GM21526 (cell line): ENCODE measurements at regions not wholly inside any gene's neighbourhood (a gene's known extent, or its start where the extent isn't known, plus 50 kb on each side); places are given as distances from the start of the nearest gene placed in this dataset.
"Not testable (repeated sequence)": the region's sequence is repeated elsewhere in the genome, so short reads cannot be mapped to it uniquely, and the experiment has no call there.

Source experiments
- ATAC-seq: cut with Tn5 transposase; IDR thresholded peaks from one replicate; pipeline ENCODE4 v1.9.1; 2021; ENCODE audit warnings: moderate library complexity; ENCODE audit not compliant: unreplicated experiment, low FRiP score

DNA sequence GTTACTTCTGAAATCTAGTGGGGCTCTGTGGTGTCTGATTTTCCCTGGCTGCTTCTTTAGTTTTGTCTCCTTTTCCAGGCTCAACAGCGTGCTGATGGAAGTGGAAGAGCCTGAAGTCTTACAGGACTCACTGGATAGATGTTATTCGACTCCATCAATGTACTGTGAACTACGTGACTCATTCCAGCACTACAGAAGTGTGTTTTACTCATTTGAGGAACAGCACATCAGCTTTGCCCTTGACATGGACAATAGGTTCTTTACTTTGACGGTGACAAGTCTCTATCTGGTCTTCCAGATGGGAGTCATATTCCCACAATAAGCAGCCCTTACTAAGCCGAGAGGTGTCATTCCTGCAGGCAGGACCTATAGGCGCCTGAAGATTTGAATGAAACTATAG lies 51.1 kb downstream of the NBPF8 start:
- ATAC-seq: not testable (repeated sequence)

DNA sequence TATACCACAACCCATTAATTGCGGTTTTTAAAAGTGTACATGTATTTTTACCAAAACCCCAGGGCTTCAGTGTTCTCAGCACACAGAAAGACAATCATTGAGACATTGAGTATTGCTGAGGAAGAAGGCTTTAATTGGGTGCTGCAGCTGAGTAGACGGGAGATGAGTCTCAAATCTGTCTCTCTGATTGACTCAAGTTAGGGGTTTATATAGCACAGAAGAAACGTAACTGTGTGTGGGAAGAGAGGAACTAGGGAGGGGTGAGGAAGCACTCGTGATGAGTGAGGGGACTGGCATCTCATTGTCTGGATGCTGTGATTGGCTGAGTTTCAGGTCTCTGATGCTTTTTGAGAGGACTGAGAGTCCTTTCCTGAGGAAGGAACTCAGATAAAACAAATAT lies 62.8 kb downstream of the NBPF8 start:
- not testable (repeated sequence) for ATAC-seq

DNA sequence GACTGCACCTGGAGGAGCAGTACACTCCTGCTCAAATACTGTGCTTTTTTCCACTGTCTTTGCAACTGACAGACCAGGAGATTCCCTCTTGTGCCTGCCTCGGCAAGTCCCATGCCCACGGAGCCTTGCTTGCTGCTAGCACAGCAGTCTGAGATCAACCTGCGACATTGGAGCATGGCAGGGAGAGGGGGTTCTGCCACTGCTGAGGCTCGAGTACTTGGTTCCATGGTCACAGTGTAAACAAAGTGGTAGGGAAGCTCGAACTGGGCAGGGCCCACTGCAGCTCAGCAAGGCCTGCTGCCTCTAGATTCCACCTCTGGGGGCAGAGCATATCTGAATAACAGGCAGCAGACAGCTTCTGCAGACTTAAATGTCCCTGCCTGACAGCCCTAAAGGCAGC lies 63.6 kb downstream of the NBPF8 start:
- not testable (repeated sequence) for ATAC-seq

DNA sequence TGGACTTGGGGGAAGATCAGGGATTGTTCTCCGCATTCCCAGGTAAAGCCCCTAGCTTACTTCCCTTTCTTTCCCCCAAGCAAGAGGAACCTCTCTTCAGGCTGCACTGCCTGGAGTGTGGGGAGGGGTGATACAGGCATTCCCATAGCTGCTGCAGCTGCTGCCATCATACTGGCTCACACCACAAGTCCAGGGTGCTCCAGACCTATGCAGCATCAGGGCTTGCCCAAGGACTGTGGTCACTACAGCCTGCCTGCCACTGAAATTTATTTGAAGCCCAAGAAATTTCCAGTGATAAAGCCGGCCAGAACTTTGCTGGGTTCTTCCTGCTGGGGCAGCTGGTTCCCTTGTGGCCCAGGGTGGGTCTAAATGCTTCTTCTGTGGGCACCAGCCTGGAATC lies 72.7 kb downstream of the NBPF8 start:
- ATAC-seq: not testable (repeated sequence)

DNA sequence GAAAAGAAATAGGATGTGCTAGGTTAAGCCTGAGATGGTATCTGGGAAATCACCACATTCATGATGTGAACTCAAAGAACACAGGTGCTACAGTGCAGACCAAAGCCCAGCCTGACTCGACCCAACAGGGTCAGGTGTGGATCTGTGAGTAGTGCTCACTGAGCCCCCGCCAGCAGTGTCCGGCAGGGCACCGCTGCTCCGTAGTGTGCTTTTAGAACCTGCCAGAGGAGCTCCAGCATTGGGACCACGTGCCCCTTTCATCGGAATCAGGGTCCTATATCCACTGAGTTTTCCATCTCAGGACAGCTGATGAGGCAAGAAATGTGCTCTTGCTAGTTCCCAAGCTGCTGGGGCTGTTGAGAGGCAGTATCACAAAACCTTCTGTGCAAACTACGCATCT lies 74.4 kb downstream of the NBPF8 start:
- ATAC-seq: not testable (repeated sequence)

DNA sequence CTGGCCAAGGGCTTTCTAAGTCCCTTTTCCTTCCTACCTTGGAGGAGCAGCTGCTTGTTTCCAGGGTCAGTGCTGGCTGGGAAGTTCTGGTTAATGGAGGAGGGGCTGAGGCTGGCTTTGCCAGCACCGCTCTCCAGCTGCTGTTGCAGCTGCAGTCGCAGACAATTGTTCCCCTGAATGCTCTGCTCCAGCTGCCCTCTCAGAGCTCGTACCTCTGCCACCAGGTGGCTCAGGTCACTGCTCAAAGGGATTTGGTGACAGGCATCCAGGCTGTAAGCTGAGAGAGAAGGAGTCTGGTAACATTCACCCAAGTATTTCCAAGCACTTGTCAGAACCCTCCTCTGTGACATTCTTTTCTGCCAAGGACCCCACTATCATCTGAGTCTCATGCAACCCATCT lies 82.3 kb downstream of the NBPF8 start:
- not testable (repeated sequence) for ATAC-seq

DNA sequence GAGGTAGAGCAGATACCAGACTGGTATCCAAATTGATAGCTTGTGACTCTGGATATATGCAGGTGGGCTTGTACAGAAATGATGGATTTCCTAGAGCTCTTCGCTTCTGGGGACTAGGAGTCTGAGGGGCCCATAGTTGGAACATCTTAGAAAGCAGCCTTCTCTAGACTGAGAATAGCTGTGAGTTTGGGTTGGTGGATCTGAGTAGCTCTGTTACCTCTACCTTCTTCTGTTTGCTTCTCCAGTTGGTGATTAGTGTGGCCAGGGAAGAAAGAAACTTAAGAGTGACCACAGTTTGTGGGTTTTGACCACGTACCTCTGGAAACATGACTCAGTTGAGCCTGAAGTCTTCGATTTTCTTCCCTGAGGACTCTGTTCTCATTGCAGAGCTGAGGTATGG lies 88.4 kb downstream of the NBPF8 start:
- not testable (repeated sequence) for ATAC-seq

DNA sequence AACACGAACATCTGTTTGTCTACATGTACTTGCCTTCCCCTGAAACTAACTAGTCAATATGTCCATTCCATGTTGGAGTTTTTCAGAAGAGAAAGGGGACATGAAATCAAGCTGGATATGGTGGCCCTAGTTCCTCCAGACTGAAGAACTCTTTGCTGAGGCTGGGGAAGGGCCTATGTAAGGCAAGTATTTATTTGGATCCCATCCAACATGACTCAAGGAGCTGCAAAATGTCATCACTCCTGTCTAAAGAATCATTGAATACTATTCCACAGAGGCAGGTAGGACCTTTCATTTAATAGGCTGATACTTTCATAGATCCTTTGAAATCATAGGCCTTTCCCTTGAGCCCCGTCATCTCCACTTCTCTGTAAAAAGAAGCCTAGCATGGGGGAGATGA lies 91.5 kb downstream of the NBPF8 start:
- ATAC-seq: not testable (repeated sequence)

DNA sequence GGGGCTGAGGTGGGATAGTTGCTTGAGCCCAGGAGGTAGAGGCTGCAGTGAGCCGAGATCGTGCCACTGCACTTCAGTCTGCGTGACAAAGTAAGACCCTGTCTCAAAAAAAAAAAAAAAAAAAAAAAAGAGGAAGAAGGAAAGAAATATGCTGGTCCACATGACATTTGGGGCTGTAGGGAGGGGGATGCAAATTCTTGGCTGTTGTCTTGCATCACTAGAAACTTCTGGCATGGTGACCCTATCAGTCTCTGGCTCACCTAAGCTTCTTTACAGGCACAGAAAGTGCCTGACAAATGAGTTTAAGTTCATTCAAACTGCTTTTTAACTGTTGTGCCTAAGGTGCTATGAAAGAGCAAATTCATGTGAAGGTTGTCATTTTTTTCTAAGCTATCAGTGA lies 93.5 kb downstream of the NBPF8 start:
- ATAC-seq: not testable (repeated sequence)

DNA sequence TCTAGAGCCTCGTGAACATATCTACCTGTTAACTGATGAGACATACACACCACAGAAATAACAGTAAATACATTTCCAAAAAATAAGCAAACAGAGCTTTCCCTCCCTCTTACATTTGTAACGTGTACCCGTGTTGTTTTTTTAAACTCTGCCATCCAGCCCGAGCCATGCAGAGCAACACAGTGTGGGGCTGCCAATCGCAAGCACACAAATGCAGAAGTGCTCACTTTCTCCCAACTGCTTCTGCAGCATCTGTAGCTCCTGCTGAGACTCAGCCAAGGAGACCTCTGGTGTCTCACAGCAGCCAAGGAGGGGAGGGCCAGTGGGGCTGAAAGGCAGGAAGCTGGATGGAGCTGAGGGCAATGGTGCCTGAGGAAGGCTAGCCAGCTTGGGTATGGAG lies 94.4 kb downstream of the NBPF8 start:
- ATAC-seq: not testable (repeated sequence)

DNA sequence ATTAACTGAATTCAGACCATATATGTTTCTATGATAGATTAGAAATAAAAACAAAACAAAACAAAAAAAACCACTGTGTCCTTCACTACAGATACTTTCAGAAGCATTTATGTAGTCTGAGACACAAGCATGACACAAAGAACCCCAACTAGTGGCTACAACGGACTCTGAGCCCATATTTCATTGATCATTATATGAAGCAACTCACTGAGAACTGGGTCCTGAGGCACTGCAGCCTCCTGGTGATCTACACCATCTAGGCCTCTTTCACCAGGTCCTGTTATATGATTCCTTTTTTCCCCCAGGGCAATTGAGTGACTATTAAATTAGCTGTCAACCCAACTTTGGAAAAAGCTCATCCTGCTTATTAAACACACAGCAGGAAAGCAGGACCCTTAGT lies 98.3 kb downstream of the NBPF8 start:
- ATAC-seq: not testable (repeated sequence)

DNA sequence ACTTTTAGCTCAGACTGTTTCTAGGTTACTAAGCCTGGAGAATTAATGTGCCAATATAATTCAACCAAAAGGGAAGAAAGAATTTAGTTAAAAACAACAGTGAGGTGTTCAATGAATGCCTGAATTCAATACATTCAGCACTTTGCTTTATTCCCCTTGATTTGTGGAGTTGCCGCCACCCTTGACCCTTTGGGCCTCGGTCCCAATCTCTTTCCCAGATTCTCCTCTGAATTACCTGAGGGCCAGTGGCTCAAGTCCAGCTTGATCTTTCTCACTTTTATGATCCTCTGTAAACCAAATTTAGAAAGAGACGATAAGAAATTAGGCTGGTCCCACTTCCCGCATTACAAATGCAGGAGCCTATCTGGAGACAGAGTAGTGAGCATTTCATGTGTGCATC lies 98.7 kb downstream of the NBPF8 start:
- not testable (repeated sequence) for ATAC-seq

DNA sequence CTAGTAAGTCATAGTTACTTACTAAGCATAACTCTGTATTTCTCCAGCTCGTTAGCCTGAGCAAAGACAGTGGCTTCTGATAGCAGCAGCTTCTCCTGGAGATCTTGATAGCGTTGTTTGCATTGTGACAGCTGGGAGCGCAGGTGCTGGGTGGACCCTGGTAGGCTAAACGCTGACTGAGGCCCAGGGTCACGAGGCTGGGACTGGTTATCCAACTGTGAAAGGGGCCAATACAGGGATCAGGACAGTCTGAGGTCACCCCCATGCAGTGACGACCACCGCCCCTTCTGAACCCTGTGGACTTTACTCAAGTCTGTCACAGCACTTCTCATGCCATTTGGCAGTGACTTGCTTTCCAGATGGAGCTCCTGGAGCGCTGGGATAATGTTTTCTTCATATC lies 104.4 kb downstream of the NBPF8 start:
- ATAC-seq: not testable (repeated sequence)

DNA sequence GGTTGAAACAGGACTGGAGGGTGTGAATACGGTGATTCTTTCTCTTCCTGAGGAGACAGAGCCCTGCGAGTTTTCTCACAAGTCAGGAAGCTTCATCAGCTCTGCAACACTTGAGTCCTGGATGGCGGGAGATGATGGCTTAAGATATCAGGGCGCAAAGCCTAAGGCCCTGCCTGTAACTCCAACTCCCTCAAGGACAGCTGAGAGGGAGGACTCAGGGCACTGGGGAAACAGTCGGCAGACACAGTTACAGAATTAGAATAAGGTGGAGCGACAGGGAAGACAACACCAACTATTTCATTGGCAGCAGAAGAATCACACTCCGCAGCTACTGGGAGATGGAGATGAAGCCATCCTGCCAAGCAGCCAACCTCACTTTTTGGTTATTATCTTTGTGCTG lies 109.6 kb downstream of the NBPF8 start:
- not testable (repeated sequence) for ATAC-seq

DNA sequence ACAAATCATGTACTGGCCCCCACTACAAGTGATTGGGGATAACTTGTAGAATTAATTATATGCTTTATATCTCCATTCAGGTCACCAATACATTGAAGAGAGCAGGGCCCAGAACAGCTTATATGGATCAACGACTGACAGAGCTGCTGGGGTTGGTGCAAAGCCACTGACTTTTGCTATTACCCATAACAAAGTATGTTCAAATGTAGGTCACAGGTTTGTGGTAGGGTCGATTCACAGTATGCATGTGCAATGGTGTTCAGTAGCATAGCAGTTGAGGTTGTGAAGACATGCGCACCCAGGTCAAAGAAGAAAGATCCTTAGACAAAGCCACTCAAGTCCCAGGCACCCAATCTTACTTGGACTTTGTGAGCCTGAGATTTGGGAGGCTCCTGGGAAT lies 110.6 kb downstream of the NBPF8 start:
- not testable (repeated sequence) for ATAC-seq

DNA sequence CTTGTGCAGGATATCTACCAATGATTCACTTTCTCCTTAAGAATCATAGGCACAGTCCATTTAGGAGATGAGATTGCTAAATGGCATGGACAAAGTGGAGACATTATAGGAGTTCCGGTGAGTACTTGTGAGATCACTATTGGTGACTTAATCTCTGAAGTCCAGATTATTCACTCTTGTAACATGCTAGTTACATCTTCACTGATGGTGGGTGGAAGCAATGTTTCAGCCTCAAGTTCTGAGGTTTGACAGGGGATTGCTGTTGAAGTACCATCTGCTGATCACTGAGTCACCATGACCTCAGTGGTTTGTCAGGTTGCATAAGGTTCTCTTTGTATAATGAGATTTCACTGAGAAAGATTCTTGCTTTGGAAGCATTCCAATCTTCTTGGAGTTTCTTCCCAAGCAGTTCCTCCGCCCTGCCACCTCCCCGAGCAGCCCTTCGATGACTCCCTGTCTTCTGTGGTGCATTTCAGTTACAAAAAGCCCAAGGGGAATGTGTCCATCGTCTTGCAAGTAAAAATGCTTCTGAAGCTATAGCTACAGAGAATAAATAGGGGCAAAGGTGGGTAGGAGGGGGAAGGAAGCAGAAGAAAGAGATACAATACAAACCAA lies 114.7 kb downstream of the NBPF8 start:
- not testable (repeated sequence) for ATAC-seq

DNA sequence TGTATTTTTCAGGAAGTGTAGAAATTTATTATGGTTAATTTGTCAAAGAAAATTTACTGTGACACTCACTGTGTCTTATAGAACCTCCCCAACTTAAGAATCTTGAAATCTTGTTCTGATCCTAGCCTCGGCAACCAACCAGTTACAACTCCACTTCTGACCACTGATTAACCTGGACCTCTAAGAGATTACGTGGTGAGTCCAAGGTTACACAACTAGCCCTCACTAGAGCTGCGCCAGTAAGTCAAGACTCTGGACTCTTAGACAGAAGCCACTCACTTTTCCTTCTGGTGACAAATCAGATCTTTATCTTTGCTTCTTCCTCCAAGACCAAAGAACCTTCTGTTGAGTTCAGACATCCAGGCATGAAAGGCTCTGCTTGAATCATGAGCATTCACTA lies 116.6 kb downstream of the NBPF8 start:
- ATAC-seq: not testable (repeated sequence)

DNA sequence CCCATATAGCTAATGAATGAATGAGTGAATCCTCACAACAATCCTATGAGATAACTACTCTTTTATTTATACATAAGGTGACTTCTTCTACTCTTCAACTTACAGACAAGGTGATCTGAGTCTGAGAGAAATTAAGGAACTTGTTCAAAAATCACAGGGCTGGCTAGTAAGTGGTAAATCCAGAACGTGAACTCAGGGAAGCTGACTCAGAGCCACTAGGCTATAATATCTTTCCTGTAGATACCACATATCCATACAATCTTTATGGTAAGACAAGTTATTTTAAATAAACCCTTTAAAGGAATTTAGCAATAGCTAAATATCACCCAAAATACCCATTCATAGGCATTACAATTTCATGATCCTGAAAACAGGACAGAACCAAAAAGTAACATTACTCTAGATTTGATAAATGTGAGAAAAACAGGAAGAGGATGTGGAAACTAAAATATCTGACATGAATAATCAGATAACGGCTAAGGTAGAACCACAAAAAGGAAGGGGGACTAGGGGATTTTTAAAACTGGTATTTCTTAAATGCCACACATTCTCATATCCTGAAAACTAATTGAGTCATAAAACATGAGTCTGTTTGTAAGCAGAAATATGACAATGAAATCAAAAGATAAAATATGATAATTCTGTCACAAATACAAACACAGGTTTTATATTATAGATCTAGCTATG lies 119.7 kb downstream of the NBPF8 start:
- not testable (repeated sequence) for ATAC-seq

DNA sequence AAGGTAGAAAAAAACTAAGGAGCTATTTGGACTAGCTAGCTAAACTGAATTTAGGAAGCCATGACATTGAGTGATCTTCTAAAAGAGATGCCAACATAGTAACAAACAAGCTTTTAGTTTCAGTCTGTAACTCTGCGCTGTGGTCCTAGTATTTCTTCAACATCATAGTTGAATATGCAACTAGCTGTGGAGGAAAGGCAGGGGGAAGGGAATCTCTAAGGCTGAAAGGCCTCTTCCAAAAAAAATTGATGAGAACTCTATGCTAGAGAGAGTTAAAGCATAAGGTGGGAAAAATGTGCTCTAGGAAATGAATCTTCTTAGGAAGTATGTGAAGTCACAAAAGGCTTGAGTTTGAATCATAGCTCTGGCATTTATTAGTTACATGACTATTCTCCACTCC lies 120.2 kb downstream of the NBPF8 start:
- not testable (repeated sequence) for ATAC-seq

DNA sequence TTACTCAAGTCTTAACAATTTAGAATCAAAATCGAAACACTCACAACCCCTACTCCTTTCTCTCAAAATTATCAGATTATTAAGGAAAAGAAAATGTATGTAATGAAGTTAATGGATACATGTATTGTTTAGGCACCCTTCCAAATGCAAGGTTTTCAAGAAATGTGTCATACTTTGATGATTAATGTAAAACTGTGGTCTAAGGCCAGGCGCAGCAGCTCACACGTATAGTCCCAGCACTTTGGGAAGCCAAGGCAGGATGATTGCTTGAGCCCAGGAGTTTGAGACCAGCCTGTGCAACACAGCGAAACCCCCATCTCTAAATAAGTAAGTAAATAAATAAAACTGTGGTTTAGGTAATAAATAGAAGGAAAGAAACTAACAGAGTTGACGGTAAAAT lies 126.6 kb downstream of the NBPF8 start:
- not testable (repeated sequence) for ATAC-seq

DNA sequence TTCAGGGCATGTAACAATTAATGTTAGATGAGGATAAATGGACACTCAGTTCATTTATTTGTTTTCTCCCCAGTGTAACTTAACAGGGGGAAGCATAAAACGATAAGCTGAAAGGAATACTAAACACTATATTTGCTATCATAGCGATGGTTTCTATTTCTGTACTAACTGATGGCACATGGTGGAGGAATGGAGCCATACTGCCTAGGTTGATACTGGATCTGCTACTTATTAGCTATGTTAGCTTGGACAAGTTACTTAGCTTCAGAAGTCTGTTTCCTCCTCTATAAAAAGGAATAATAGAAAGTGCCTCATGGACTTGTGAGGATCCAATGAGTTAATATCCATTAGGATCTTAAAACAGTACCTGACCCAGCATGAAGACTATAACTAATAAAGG lies 127.5 kb downstream of the NBPF8 start:
- not testable (repeated sequence) for ATAC-seq

DNA sequence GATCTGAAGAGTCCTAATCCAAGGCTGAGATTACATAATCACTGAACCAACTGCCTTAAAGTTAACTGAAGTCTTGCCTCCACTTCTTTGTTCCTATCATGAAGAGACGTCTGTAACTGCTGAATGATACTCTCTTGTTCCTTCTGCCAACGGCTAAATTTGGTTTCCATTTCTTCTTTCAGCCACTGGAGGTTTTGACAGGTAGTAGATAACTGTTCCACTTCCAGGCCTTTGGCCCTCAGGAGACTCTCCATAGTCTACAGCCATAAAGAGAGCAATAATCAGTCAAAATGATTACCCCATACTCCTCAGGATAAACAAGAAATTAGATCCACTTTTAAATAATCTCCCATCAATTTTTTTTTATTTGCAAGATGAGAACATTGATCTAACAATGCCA lies 128.1 kb downstream of the NBPF8 start:
- not testable (repeated sequence) for ATAC-seq
